Astrocyte of the spinal cord (primary cell): ENCODE measurements at regions not wholly inside any gene's neighbourhood (a gene's known extent, or its start where the extent isn't known, plus 50 kb on each side); places are given as distances from the start of the nearest gene placed in this dataset.

Source experiments
- DNase-seq: peaks from one replicate; pipeline ENCODE4 v3.0.0; 2011; ENCODE audit warnings: low read depth, low spot score
- H3K4me3 ChIP-seq: 2 replicates; pipeline ENCODE4 v1.5.1; 2011; ENCODE audit warnings: low read depth, mild to moderate bottlenecking, low read length, moderate library complexity
- CTCF ChIP-seq: IDR thresholded peaks from 2 replicates; pipeline ENCODE4 v1.5.1; 2012; ENCODE audit warnings: low read depth, mild to moderate bottlenecking, low read length, inconsistent platforms
- in situ Hi-C: cut with HindIII; loops from 2 replicates; pipeline ENCODE4 v1.10.0; 2017; ENCODE audit warnings: low sequenced_read_pairs

GRCh38 chr5:117497601-117498000, 923.0 kb upstream of the SEMA6A start:
- in situ Hi-C loops, result no loop called here
- no peak for DNase-seq
- H3K4me3 ChIP-seq, result no peak overlapping the region
- no peak for TF ChIP-seq CTCF

- in situ Hi-C loops, result no loop called here
- no peak for TF ChIP-seq CTCF
- no peak for DNase-seq
- no peak overlapping the region for H3K4me3 ChIP-seq
Measured at GRCh38 chr5:117496801-117497200, 922.2 kb upstream of the SEMA6A start.

GRCh38 chr5:117494188-117494587, 919.6 kb upstream of the SEMA6A start:
- in situ Hi-C loops, result no loop called here
- DNase-seq, result no peak
- no peak for TF ChIP-seq CTCF
- H3K4me3 ChIP-seq, result no peak overlapping the region

- no peak overlapping the region for H3K4me3 ChIP-seq
- no peak for TF ChIP-seq CTCF
- in situ Hi-C loops, result no loop called here
- DNase-seq, result no peak
Measured at GRCh38 chr5:117488976-117489500, 914.4 kb upstream of the SEMA6A start.

- no peak overlapping the region for H3K4me3 ChIP-seq
- TF ChIP-seq CTCF, result no peak
- DNase-seq, result no peak
- in situ Hi-C loops, result no loop called here
Measured at GRCh38 chr5:117487556-117487955, 912.9 kb upstream of the SEMA6A start.

GRCh38 chr5:117486879-117487391, 912.3 kb upstream of the SEMA6A start:
- no peak for TF ChIP-seq CTCF
- H3K4me3 ChIP-seq, result no peak overlapping the region

More at GRCh38 chr5:117486879-117487391, 912.3 kb upstream of the SEMA6A start:
- in situ Hi-C loops, result no loop called here
- DNase-seq, result no peak
